Neural progenitor cell (in vitro differentiated cells): ENCODE measurements at regions not wholly inside any gene's neighbourhood (a gene's known extent, or its start where the extent isn't known, plus 50 kb on each side); places are given as distances from the start of the nearest gene placed in this dataset.

Source experiments
- DNase-seq: peaks from one replicate; pipeline ENCODE4 v3.0.0-alpha.2; 2016; ENCODE audit warnings: low spot score
- H2AFZ ChIP-seq: fragments of 200-600 bp; sonication (generic); replicated peaks from 2 replicates; pipeline ENCODE4 v1.6.1; 2016; ENCODE audit warnings: antibody characterized with exemption
- H3F3A ChIP-seq: fragments of 200-600 bp; sonication (generic); 2 replicates; pipeline ENCODE4 v1.6.1; 2016; ENCODE audit warnings: antibody characterized with exemption, low read depth
- H3K27ac ChIP-seq: fragments of 200-600 bp; sonication (generic); 2 replicates; pipeline ENCODE4 v1.5.1; 2016; ENCODE audit warnings: mild to moderate bottlenecking
- H3K27me3 ChIP-seq: fragments of 200-600 bp; sonication (generic); 2 replicates; pipeline ENCODE4 v1.6.1; 2016; ENCODE audit warnings: mild to moderate bottlenecking, moderate library complexity
- H3K36me3 ChIP-seq: fragments of 200-600 bp; sonication (generic); 2 replicates; pipeline ENCODE4 v1.5.1; 2016
- H3K4me1 ChIP-seq: fragments of 200-600 bp; sonication (generic); 2 replicates; pipeline ENCODE4 v1.6.1; 2016; ENCODE audit warnings: mixed run types
- H3K4me2 ChIP-seq: fragments of 200-600 bp; sonication (generic); 2 replicates; pipeline ENCODE4 v1.6.1; 2016
- H3K4me3 ChIP-seq: fragments of 200-600 bp; sonication (generic); 2 replicates; pipeline ENCODE4 v1.5.1; 2016
- H3K79me2 ChIP-seq: fragments of 200-600 bp; sonication (generic); 2 replicates; pipeline ENCODE4 v1.6.1; 2016; ENCODE audit warnings: low read depth
- H3K9ac ChIP-seq: fragments of 200-600 bp; sonication (generic); 2 replicates; pipeline ENCODE4 v1.6.1; 2016
- H3K9me3 ChIP-seq: fragments of 200-600 bp; sonication (generic); 2 replicates; pipeline ENCODE4 v1.5.1; 2016; ENCODE audit warnings: low read depth
- H4K20me1 ChIP-seq: fragments of 200-600 bp; sonication (generic); 2 replicates; pipeline ENCODE4 v1.6.1; 2016; ENCODE audit warnings: low read depth
- H3K27ac Mint-ChIP-seq: 3 replicates; pipeline ENCODE4 v1.8.0; 2021; ENCODE audit warnings: mixed read lengths
- H3K27me3 Mint-ChIP-seq: 2 replicates; pipeline ENCODE4 v1.8.0; 2022; ENCODE audit warnings: low read depth, mild to moderate bottlenecking, inconsistent platforms, moderate library complexity, mixed read lengths; ENCODE audit not compliant: insufficient read depth
- H3K36me3 Mint-ChIP-seq: 3 replicates; pipeline ENCODE4 v1.8.0; 2021; ENCODE audit warnings: mixed read lengths
- H3K4me1 Mint-ChIP-seq: 3 replicates; pipeline ENCODE4 v1.8.0; 2021; ENCODE audit warnings: mixed read lengths
- H3K4me3 Mint-ChIP-seq: 3 replicates; pipeline ENCODE4 v1.8.0; 2021; ENCODE audit warnings: mild to moderate bottlenecking, moderate library complexity, mixed read lengths
- H3K9me3 Mint-ChIP-seq: 3 replicates; pipeline ENCODE4 v1.8.0; 2020; ENCODE audit warnings: mixed read lengths
- CTCF ChIP-seq: fragments of 200-600 bp; sonication (generic); IDR thresholded peaks from 2 replicates; pipeline ENCODE4 v1.5.1; 2017; ENCODE audit warnings: antibody characterized with exemption, mild to moderate bottlenecking
- EZH2 ChIP-seq: fragments of 200-600 bp; sonication (generic); IDR thresholded peaks from 2 replicates; pipeline ENCODE4 v1.6.1; 2017; ENCODE audit warnings: antibody characterized with exemption, mild to moderate bottlenecking, moderate library complexity
- EZH2phosphoT487 ChIP-seq: fragments of 200-600 bp; sonication (generic); IDR thresholded peaks from 2 replicates; pipeline ENCODE4 v1.6.1; 2017; ENCODE audit warnings: antibody characterized with exemption

GRCh38 chr14:85332401-85332800 lies 197.5 kb upstream of the FLRT2 start:
- DNase-seq = no peak
- Mint-ChIP-seq H3K36me3 (no peaks in the 10 kb centered on the region), H3K9me3 (no peaks in the 10 kb centered on the region), H3K27me3 (no peaks in the 10 kb centered on the region), H3K27ac (no peak overlapping the region), H3K4me1 (no peaks in the 10 kb centered on the region), H3K4me3 (no peak overlapping the region)
- Histone ChIP-seq H4K20me1 (no peaks in the 10 kb centered on the region), H3K9me3 (no peaks in the 10 kb centered on the region), H3K4me3 (no peak overlapping the region), H3F3A (no peaks in the 10 kb centered on the region), H2AFZ (no peak overlapping the region), H3K4me2 (no peak overlapping the region), H3K79me2 (no peaks in the 10 kb centered on the region), H3K9ac (no peak overlapping the region), H3K4me1 (no peaks in the 10 kb centered on the region), H3K27ac (no peak overlapping the region), H3K27me3 (no peaks in the 10 kb centered on the region), H3K36me3 (no peaks in the 10 kb centered on the region)
- TF ChIP-seq CTCF (no peak), EZH2 (no peak)

GRCh38 chr14:85333313-85333712 lies 196.6 kb upstream of the FLRT2 start:
- Histone ChIP-seq H2AFZ (no peak overlapping the region), H3K36me3 (no peaks in the 10 kb centered on the region), H3K27ac (no peak overlapping the region), H3K9ac (no peak overlapping the region), H3K4me3 (no peak overlapping the region), H4K20me1 (no peaks in the 10 kb centered on the region), H3K4me1 (no peaks in the 10 kb centered on the region), H3K27me3 (no peaks in the 10 kb centered on the region), H3K9me3 (no peaks in the 10 kb centered on the region), H3F3A (no peaks in the 10 kb centered on the region), H3K79me2 (no peaks in the 10 kb centered on the region), H3K4me2 (no peak overlapping the region)
- H3K4me3 Mint-ChIP-seq = no peak overlapping the region
- TF ChIP-seq EZH2phosphoT487 (no peak), CTCF (no peak), EZH2 (no peak)
- H3K27me3 Mint-ChIP-seq = no peaks in the 10 kb centered on the region
- no peaks in the 10 kb centered on the region for H3K36me3 Mint-ChIP-seq
- no peaks in the 10 kb centered on the region for H3K4me1 Mint-ChIP-seq
- H3K27ac Mint-ChIP-seq = no peak overlapping the region
- no peak for DNase-seq
- H3K9me3 Mint-ChIP-seq = no peaks in the 10 kb centered on the region

- H3K4me2 ChIP-seq = no peak overlapping the region
- Mint-ChIP-seq H3K36me3 (no peaks in the 10 kb centered on the region), H3K9me3 (no peaks in the 10 kb centered on the region), H3K4me3 (no peak overlapping the region), H3K27me3 (no peaks in the 10 kb centered on the region), H3K4me1 (no peaks in the 10 kb centered on the region), H3K27ac (no peak overlapping the region)
- H3K36me3 ChIP-seq = no peaks in the 10 kb centered on the region
- no peaks in the 10 kb centered on the region for H3K9me3 ChIP-seq
- TF ChIP-seq EZH2phosphoT487 (no peak), EZH2 (no peak), CTCF (no peak)
- no peaks in the 10 kb centered on the region for H4K20me1 ChIP-seq
- no peaks in the 10 kb centered on the region for H3K4me1 ChIP-seq
- H3K79me2 ChIP-seq = no peaks in the 10 kb centered on the region
- no peak overlapping the region for H2AFZ ChIP-seq
- no peak overlapping the region for H3K27ac ChIP-seq
- no peak overlapping the region for H3K9ac ChIP-seq
- H3K27me3 ChIP-seq = no peaks in the 10 kb centered on the region
- DNase-seq = no peak
- H3K4me3 ChIP-seq = no peak overlapping the region
- no peaks in the 10 kb centered on the region for H3F3A ChIP-seq
Observed at GRCh38 chr14:85333841-85334240, 196.1 kb upstream of the FLRT2 start.

GRCh38 chr14:85334316-85334715 lies 195.6 kb upstream of the FLRT2 start:
- H3K4me3 ChIP-seq = no peak overlapping the region
- Mint-ChIP-seq H3K27ac (no peak overlapping the region), H3K36me3 (no peaks in the 10 kb centered on the region), H3K4me3 (no peak overlapping the region), H3K27me3 (no peaks in the 10 kb centered on the region), H3K9me3 (no peaks in the 10 kb centered on the region), H3K4me1 (no peaks in the 10 kb centered on the region)
- no peaks in the 10 kb centered on the region for H3K79me2 ChIP-seq
- H3K9ac ChIP-seq = no peak overlapping the region
- H3K4me1 ChIP-seq = no peaks in the 10 kb centered on the region
- no peaks in the 10 kb centered on the region for H4K20me1 ChIP-seq
- no peak overlapping the region for H2AFZ ChIP-seq
- no peaks in the 10 kb centered on the region for H3K27me3 ChIP-seq
- H3K27ac ChIP-seq = no peak overlapping the region
- TF ChIP-seq EZH2 (no peak), CTCF (no peak), EZH2phosphoT487 (no peak)
- no peaks in the 10 kb centered on the region for H3F3A ChIP-seq
- no peaks in the 10 kb centered on the region for H3K36me3 ChIP-seq
- DNase-seq = no peak
- H3K4me2 ChIP-seq = no peak overlapping the region
- no peaks in the 10 kb centered on the region for H3K9me3 ChIP-seq
